SK-N-SH (cell line): ENCODE measurements at regions not wholly inside any gene's neighbourhood (a gene's known extent, or its start where the extent isn't known, plus 50 kb on each side); places are given as distances from the start of the nearest gene placed in this dataset.

Source experiments
- CTCF ChIA-PET: fragments of 300-600, 350-600 bp; formaldehyde crosslinking; extraction: SDS; loops from one replicate; lab custom pipeline; 2021; lab: Yijun Ruan, JAX
- POLR2A ChIA-PET: fragments of 350-600 bp; sonication (Branson Sonifier 250); formaldehyde crosslinking; extraction: SDS; loops from one replicate; lab custom pipeline; 2020; ENCODE audit warnings: antibody characterized with exemption, inconsistent platforms; lab: Yijun Ruan, JAX
- DNase-seq: peaks from one replicate; pipeline ENCODE4 v3.0.0; 2012
- H2AFZ ChIP-seq: fragments of 200-600 bp; sonication (generic); 2 replicates; pipeline ENCODE4 v1.8.1; 2016; ENCODE audit warnings: antibody characterized with exemption, mild to moderate bottlenecking, low read depth
- H3F3A ChIP-seq: fragments of 200-600 bp; sonication (generic); replicated peaks from 2 replicates; pipeline ENCODE3; 2016; ENCODE audit warnings: antibody characterized with exemption, mild to moderate bottlenecking; ENCODE audit not compliant: insufficient read depth
- H3K27ac ChIP-seq, 2 experiments: fragments of 200-500 bp in 1 of 2; fragments of 200-600 bp in 1 of 2; sonication (Bioruptor generic) in 1 of 2; sonication (generic), shearing (Covaris generic) in 1 of 2; 2 replicates each; pipeline versions ENCODE4 v1.5.1 to v1.6.1; 2014 to 2016; ENCODE audit warnings: low read depth in 2 of 2, inconsistent platforms in 1 of 2, low read length in 1 of 2, mild to moderate bottlenecking in 1 of 2, mixed read lengths in 1 of 2
- H3K27me3 ChIP-seq: fragments of 200-600 bp; sonication (generic), shearing (Covaris generic); 2 replicates; pipeline ENCODE4 v1.6.1; 2016; ENCODE audit warnings: mixed run types; ENCODE audit not compliant: insufficient read depth
- H3K36me3 ChIP-seq, 2 experiments: fragments of 200-500 bp in 1 of 2; fragments of 200-600 bp in 1 of 2; sonication (Bioruptor generic) in 1 of 2; sonication (generic) in 1 of 2; replicated peaks in 1 of 2; 2 replicates each; pipeline versions ENCODE3 to v1.5.1; 2014 to 2016; ENCODE audit warnings: low read length in 1 of 2, mild to moderate bottlenecking in 1 of 2; ENCODE audit not compliant: insufficient read depth in 2 of 2, control insufficient read depth in 1 of 2
- H3K4me1 ChIP-seq, 2 experiments: fragments of 200-500 bp in 1 of 2; fragments of 200-600 bp in 1 of 2; sonication (Bioruptor generic) in 1 of 2; sonication (generic), shearing (Covaris generic) in 1 of 2; 2 replicates each; pipeline versions ENCODE4 v1.5.1 to v1.6.1; 2014 to 2016; ENCODE audit warnings: low read depth in 1 of 2, low read length in 1 of 2, mixed run types in 1 of 2; ENCODE audit not compliant: insufficient read depth in 2 of 2, control insufficient read depth in 1 of 2
- H3K4me2 ChIP-seq: fragments of 200-600 bp; sonication (generic), shearing (Covaris generic); 2 replicates; pipeline ENCODE4 v1.6.1; 2017; ENCODE audit warnings: mixed run types
- H3K4me3 ChIP-seq, 2 experiments: fragments of 200-500 bp in 1 of 2; fragments of 200-600 bp in 1 of 2; sonication (Bioruptor generic) in 1 of 2; sonication (generic), shearing (Covaris generic) in 1 of 2; 2 replicates each; pipeline versions ENCODE4 v1.5.1 to v1.8.1; 2014 to 2016; ENCODE audit warnings: low read depth in 2 of 2, inconsistent platforms in 1 of 2, low read length in 1 of 2, mild to moderate bottlenecking in 1 of 2, mixed read lengths in 1 of 2, moderate library complexity in 1 of 2
- H3K79me2 ChIP-seq: fragments of 200-600 bp; sonication (generic); 2 replicates; pipeline ENCODE4 v1.8.1; 2017; ENCODE audit warnings: mild to moderate bottlenecking; ENCODE audit not compliant: insufficient read depth
- H3K9ac ChIP-seq: fragments of 200-600 bp; sonication (generic); 2 replicates; pipeline ENCODE4 v1.6.1; 2017; ENCODE audit warnings: mixed run types
- H3K9me2 ChIP-seq: fragments of 200-600 bp; sonication (generic); 2 replicates; pipeline ENCODE4 v1.6.1; 2017; ENCODE audit warnings: mixed run types
- H3K9me3 ChIP-seq: fragments of 200-600 bp; sonication (generic); 2 replicates; pipeline ENCODE4 v1.6.1; 2017; ENCODE audit warnings: mixed run types, mild to moderate bottlenecking, moderate library complexity
- H4K20me1 ChIP-seq: fragments of 200-600 bp; sonication (generic); 2 replicates; pipeline ENCODE4 v1.6.1; 2017; ENCODE audit warnings: mild to moderate bottlenecking, mixed run types; ENCODE audit not compliant: insufficient read depth
- CHD2 ChIP-seq: fragments of 150-350 bp; IDR thresholded peaks from 2 replicates; pipeline ENCODE4 v1.6.1; 2018; ENCODE audit warnings: low read length; ENCODE audit not compliant: partially characterized antibody
- ELF1 ChIP-seq: IDR thresholded peaks from 2 replicates; pipeline ENCODE4 v1.4.0; 2012
- EP300 ChIP-seq, 2 experiments: IDR thresholded peaks; 2 replicates each; pipeline versions ENCODE4 v1.4.0 to v1.6.1; 2012; ENCODE audit warnings: borderline replicate concordance in 1 of 2, low read depth in 1 of 2, low read length in 1 of 2
- FOSL2 ChIP-seq: IDR thresholded peaks from 2 replicates; pipeline ENCODE4 v1.4.0; 2012; ENCODE audit warnings: low read depth, mild to moderate bottlenecking, moderate library complexity, borderline replicate concordance
- GABPA ChIP-seq: IDR thresholded peaks from 2 replicates; pipeline ENCODE4 v1.4.0; 2012; ENCODE audit warnings: low read depth, mild to moderate bottlenecking
- GATA2 ChIP-seq: sonication (generic); formaldehyde crosslinking; IDR thresholded peaks from 2 replicates; pipeline ENCODE4 v1.5.0; 2020; ENCODE audit warnings: mild to moderate bottlenecking, missing genetic modification reagents
- IRF3 ChIP-seq: fragments of 150-350 bp; IDR thresholded peaks from 2 replicates; pipeline ENCODE4 v1.6.1; 2016; ENCODE audit warnings: mild to moderate bottlenecking, low read depth, low read length
- MAX ChIP-seq: IDR thresholded peaks from 2 replicates; pipeline ENCODE4 v1.4.0; 2012; ENCODE audit warnings: low read depth
- MXI1 ChIP-seq: IDR thresholded peaks from 2 replicates; pipeline ENCODE4 v1.6.1; 2012; ENCODE audit warnings: mild to moderate bottlenecking, low read depth, low read length, improper control_type of control experiment
- NRF1 ChIP-seq: IDR thresholded peaks from 2 replicates; pipeline ENCODE4 v1.6.1; 2012; ENCODE audit warnings: low read depth, mild to moderate bottlenecking, low read length
- POLR2AphosphoS5 ChIP-seq: IDR thresholded peaks from 2 replicates; pipeline ENCODE4 v1.6.1; 2012; ENCODE audit warnings: low read depth, low read length
- RAD21 ChIP-seq: IDR thresholded peaks from 2 replicates; pipeline ENCODE4 v1.6.1; 2012; ENCODE audit warnings: mild to moderate bottlenecking, low read length
- RFX5 ChIP-seq: IDR thresholded peaks from 2 replicates; pipeline ENCODE4 v1.6.1; 2012; ENCODE audit warnings: mild to moderate bottlenecking, improper control_type of control experiment, low read length
- SIN3A ChIP-seq: IDR thresholded peaks from 2 replicates; pipeline ENCODE4 v1.6.1; 2012; ENCODE audit warnings: low read depth, mild to moderate bottlenecking, low read length, moderate library complexity, borderline replicate concordance
- SMC3 ChIP-seq: IDR thresholded peaks from 2 replicates; pipeline ENCODE4 v1.6.1; 2012; ENCODE audit warnings: low read depth, low read length, improper control_type of control experiment
- TAF1 ChIP-seq: IDR thresholded peaks from 2 replicates; pipeline ENCODE4 v1.6.1; 2012; ENCODE audit warnings: low read depth, mild to moderate bottlenecking, low read length, moderate library complexity, borderline replicate concordance
- TCF12 ChIP-seq: IDR thresholded peaks from 2 replicates; pipeline ENCODE4 v1.4.0; 2012
- WGBS: methylation state at CpG from one replicate; pipeline ENCODE4 v1.1.6; 2017; ENCODE audit warnings: low lambda C conversion rate; 5-methylcytosine and 5-hydroxymethylcytosine counted together
- TF ChIP-seq, protein P1 (sequence below): IDR thresholded peaks from 2 replicates; pipeline ENCODE4 v1.6.1; 2012; ENCODE audit warnings: mild to moderate bottlenecking, low read depth, low read length, moderate library complexity
- TF ChIP-seq, protein P2 (sequence below): fragments of 150-350 bp; IDR thresholded peaks from 2 replicates; pipeline ENCODE4 v1.6.1; 2017; ENCODE audit warnings: antibody characterized with exemption, low read length, low read depth, borderline replicate concordance
- TF ChIP-seq, protein P3 (sequence below): IDR thresholded peaks from 2 replicates; pipeline ENCODE4; 2012

- no peak overlapping the region for H3K4me2 ChIP-seq
- ChIA-PET POLR2A (no interaction called here), CTCF (no interaction called here)
- H3K27ac ChIP-seq, result no peak overlapping the region
- TF ChIP-seq RAD21 (no peak), CHD2 (no peak), ELF1 (no peak), FOSL2 (no peak), NRF1 (no peak), EP300 (IDR thresholded peaks at IDR 0.05; ENCODE audit: borderline replicate concordance in 1 of 2, low read depth in 1 of 2, low read length in 1 of 2) (no peak), IRF3 (no peak), MXI1 (no peak)
- TF ChIP-seq, protein P1, sequence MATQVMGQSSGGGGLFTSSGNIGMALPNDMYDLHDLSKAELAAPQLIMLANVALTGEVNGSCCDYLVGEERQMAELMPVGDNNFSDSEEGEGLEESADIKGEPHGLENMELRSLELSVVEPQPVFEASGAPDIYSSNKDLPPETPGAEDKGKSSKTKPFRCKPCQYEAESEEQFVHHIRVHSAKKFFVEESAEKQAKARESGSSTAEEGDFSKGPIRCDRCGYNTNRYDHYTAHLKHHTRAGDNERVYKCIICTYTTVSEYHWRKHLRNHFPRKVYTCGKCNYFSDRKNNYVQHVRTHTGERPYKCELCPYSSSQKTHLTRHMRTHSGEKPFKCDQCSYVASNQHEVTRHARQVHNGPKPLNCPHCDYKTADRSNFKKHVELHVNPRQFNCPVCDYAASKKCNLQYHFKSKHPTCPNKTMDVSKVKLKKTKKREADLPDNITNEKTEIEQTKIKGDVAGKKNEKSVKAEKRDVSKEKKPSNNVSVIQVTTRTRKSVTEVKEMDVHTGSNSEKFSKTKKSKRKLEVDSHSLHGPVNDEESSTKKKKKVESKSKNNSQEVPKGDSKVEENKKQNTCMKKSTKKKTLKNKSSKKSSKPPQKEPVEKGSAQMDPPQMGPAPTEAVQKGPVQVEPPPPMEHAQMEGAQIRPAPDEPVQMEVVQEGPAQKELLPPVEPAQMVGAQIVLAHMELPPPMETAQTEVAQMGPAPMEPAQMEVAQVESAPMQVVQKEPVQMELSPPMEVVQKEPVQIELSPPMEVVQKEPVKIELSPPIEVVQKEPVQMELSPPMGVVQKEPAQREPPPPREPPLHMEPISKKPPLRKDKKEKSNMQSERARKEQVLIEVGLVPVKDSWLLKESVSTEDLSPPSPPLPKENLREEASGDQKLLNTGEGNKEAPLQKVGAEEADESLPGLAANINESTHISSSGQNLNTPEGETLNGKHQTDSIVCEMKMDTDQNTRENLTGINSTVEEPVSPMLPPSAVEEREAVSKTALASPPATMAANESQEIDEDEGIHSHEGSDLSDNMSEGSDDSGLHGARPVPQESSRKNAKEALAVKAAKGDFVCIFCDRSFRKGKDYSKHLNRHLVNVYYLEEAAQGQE, result no peak
- TF ChIP-seq, protein P2, sequence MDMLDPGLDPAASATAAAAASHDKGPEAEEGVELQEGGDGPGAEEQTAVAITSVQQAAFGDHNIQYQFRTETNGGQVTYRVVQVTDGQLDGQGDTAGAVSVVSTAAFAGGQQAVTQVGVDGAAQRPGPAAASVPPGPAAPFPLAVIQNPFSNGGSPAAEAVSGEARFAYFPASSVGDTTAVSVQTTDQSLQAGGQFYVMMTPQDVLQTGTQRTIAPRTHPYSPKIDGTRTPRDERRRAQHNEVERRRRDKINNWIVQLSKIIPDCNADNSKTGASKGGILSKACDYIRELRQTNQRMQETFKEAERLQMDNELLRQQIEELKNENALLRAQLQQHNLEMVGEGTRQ, result no peak
- H3K9me3 ChIP-seq, result no peaks in the 10 kb centered on the region
- WGBS, result 55% methylated on average over 2 of the region's 2 CpGs
- no peak overlapping the region for H3K9ac ChIP-seq
- H3K36me3 ChIP-seq, result no peaks in the 10 kb centered on the region
- H4K20me1 ChIP-seq, result no peaks in the 10 kb centered on the region
- no peaks in the 10 kb centered on the region for H3K4me1 ChIP-seq
- no peaks in the 10 kb centered on the region for H3F3A ChIP-seq
- H3K9me2 ChIP-seq, result no peaks in the 10 kb centered on the region
- H2AFZ ChIP-seq, result no peak overlapping the region
- H3K79me2 ChIP-seq, result no peaks in the 10 kb centered on the region
- no peaks in the 10 kb centered on the region for H3K27me3 ChIP-seq
- no peak for DNase-seq
- no peak overlapping the region for H3K4me3 ChIP-seq
Measured at GRCh38 chr1:79667166-79667565, 660.6 kb upstream of the ADGRL4 start.

- WGBS, result 62% methylated on average over 2 of the region's 2 CpGs
- Histone ChIP-seq H3K9me3 (no peaks in the 10 kb centered on the region), H3K36me3 (no peaks in the 10 kb centered on the region), H4K20me1 (no peaks in the 10 kb centered on the region), H3K9me2 (no peaks in the 10 kb centered on the region), H3F3A (no peaks in the 10 kb centered on the region), H3K4me3 (no peak overlapping the region), H3K27ac (peak overlapping the region in 1 of 2 experiments; percentile 7; a peak in 1 of 4 replicates), H2AFZ (no peak overlapping the region), H3K4me2 (no peak overlapping the region), H3K79me2 (no peaks in the 10 kb centered on the region), H3K4me1 (no peaks in the 10 kb centered on the region), H3K27me3 (no peaks in the 10 kb centered on the region), H3K9ac (no peak overlapping the region)
- no peak for TF ChIP-seq RFX5
- no peak for TF ChIP-seq MAX
- TF ChIP-seq, protein P3, sequence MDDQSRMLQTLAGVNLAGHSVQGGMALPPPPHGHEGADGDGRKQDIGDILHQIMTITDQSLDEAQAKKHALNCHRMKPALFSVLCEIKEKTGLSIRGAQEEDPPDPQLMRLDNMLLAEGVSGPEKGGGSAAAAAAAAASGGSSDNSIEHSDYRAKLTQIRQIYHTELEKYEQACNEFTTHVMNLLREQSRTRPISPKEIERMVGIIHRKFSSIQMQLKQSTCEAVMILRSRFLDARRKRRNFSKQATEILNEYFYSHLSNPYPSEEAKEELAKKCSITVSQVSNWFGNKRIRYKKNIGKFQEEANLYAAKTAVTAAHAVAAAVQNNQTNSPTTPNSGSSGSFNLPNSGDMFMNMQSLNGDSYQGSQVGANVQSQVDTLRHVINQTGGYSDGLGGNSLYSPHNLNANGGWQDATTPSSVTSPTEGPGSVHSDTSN, result no peak
- TF ChIP-seq, protein P2, result no peak
- no peak for TF ChIP-seq ELF1
- TF ChIP-seq SIN3A, result no peak
- TF ChIP-seq TAF1, result no peak
- no peak for TF ChIP-seq TCF12
- TF ChIP-seq RAD21, result no peak
- TF ChIP-seq SMC3, result no peak
- no peak for TF ChIP-seq POLR2AphosphoS5
- TF ChIP-seq GATA2 (CRISPR knock-in tag), result no peak
- no peak for TF ChIP-seq GABPA
- ChIA-PET POLR2A (no interaction called here), CTCF (no interaction called here)
- no peak for DNase-seq
Measured at GRCh38 chr1:79663916-79664315, 657.4 kb upstream of the ADGRL4 start.
